NOMO-1 treated with dmso at 0.1 percent for 144 hours (cell line): ENCODE measurements at regions not wholly inside any gene's neighbourhood (a gene's known extent, or its start where the extent isn't known, plus 50 kb on each side); places are given as distances from the start of the nearest gene placed in this dataset.
"Not testable (repeated sequence)": the region's sequence is repeated elsewhere in the genome, so short reads cannot be mapped to it uniquely, and the experiment has no call there.

Source experiments
- DNase-seq: peaks from one replicate; lab custom pipeline; 2025; ENCODE audit not compliant: unreplicated experiment; lab: John Stamatoyannopoulos, UW

DNA sequence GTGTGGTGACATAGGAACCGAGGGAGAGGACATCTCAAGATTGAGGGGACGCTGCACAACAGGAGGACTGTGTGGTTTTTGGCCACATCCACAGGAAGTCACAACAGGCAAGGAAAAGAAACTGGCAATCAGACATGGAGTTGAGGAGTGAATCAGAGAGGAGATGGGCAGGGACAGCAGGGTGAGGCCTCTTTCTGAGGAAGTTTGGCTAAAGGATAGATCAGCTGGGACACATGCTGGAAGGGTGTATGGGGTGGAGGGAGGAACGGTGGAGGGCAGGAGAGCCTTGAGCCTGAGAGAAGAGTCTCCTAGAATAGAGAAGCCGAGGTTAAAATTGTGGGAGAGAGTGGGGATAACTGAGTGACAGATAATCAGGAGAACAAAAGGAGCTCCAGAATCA lies 75.1 kb upstream of the CIDEA start:
- DNase-seq = not testable (repeated sequence)

DNA sequence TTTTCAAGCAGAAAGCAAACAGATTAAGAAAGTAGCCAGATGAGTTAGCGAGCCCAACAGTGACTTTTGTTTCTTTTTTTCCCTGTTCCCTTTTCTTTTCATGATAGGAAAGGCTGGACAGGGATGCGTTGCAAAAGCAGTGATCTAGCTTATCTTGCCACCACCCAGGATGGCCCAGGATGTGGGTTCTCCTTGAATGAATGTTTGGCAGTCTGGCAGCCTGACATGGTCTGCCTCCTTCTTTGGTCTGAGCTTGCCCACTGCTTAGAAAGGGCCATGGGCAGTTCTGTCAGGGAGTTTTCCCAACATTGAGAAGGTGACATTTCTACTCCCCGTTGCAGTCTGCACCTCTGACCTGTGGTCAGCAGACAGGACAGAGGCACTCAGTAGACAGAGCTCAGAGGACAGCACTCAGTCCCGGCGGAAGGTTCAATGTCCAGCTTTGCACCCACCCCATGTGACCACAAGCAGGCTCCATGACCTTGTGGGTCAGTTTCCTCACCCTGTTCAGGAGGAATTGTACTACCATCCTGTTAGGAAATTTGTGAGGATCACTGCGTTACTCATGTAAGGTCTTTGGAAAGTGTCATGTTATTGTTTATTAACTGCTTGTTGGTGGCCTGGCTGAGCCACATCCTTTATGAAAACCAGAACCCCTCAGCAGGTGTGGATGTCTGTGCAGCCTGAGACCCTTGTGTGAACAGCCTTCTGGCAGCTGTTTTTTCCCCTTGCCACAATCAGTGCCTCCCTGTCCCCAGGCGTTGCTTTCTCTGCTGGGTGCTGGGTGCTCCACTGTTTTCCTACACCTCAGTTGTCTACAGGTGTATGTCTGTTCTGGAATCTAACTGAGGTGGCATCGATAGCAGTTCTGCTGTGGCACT lies 74.2 kb upstream of the CIDEA start:
- DNase-seq = not testable (repeated sequence)

DNA sequence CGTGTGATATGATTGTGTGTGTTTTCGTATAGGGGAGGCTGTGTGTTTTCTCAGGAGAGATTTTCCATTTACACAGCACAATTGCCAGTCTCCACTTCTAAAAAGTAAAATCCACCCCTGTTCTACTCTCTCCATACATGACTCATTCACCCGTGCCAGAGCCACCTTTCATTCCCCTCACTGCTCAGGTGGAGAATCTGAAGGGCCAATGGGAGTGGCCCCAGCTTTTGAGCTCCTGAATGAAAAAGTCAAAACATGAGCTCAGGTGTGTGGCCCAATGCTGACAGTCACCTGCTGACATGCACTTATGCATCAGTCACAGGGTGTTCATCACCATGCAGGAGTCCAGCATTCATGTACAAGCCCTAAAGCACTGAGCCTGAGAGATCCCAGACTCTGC lies 55.4 kb upstream of the CIDEA start:
- not testable (repeated sequence) for DNase-seq

DNA sequence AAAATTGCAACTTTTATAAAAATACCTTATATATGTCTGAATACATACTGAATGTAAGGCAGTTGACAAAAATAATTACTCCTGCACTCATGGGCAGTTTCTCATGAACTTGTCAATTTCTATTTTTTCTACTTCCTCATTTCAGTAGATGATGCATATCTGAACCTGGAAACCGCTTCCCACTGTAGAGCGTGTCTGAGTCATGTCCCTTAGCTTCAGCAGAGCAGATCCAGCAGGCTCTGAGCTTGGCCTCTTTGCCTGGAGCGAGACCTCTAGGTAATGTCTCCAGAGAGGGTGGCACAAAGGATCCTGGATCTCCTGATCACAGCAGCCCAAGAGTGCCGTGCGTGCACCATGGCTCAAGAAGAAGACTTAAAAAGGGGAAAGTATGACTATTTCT lies 54.0 kb upstream of the CIDEA start:
- DNase-seq = peak; percentile 21
